ENCODE measurements at regions not wholly inside any gene's neighbourhood (a gene's known extent, or its start where the extent isn't known, plus 50 kb on each side); places are given as distances from the start of the nearest gene placed in this dataset.

- Histone ChIP-seq H4K91ac (ENCODE audit: low read depth, low read length) (no peak overlapping the region), H2BK12ac (ENCODE audit: low read length) (no peak overlapping the region), H3K4me1 (ENCODE audit: control insufficient read depth in 1 of 2, insufficient read depth in 2 of 2, low read length in 2 of 2) (no peaks in the 10 kb centered on the region), H2AFZ (ENCODE audit: insufficient read depth, low read length, poor library complexity) (no peak overlapping the region), H3K4ac (ENCODE audit: low read depth, low read length) (no peak overlapping the region), H2AK5ac (ENCODE audit: low read length) (no peak overlapping the region), H3K79me2 (ENCODE audit: control insufficient read depth, insufficient read depth, low read length, poor library complexity) (no peaks in the 10 kb centered on the region), H3K14ac (ENCODE audit: low read length) (no peak overlapping the region), H3K27me3 (ENCODE audit: insufficient read depth, low read length) (no peaks in the 10 kb centered on the region), H3K9ac (ENCODE audit: low read length) (no peak overlapping the region), H3K4me3 (ENCODE audit: low read depth, low read length) (no peak overlapping the region), H3K27ac (ENCODE audit: low read depth, low read length) (no peak overlapping the region), H3K23ac (ENCODE audit: low read length) (no peak overlapping the region), H2BK5ac (ENCODE audit: low read depth, low read length, poor library complexity) (no peak overlapping the region), H2BK120ac (ENCODE audit: insufficient read depth, low read length, poor library complexity) (no peak overlapping the region), H3K79me1 (ENCODE audit: low read length) (no peaks in the 10 kb centered on the region), H3K9me3 (ENCODE audit: insufficient read depth, low read depth, low read length) (no peaks in the 10 kb centered on the region), H3K4me2 (ENCODE audit: low read length) (no peak overlapping the region), H3K18ac (ENCODE audit: low read length) (no peak overlapping the region), H3K36me3 (ENCODE audit: control insufficient read depth in 1 of 2, insufficient read depth in 2 of 2, low read length in 2 of 2) (no peaks in the 10 kb centered on the region), H4K8ac (ENCODE audit: low read depth, low read length) (no peak overlapping the region), H4K12ac (ENCODE audit: low read depth, low read length) (no peak overlapping the region)
- WGBS (ENCODE audit: extremely low coverage, insufficient coverage, insufficient read length) = no CpG with 5 or more reads among the region's 3 CpGs
- no peak for DNase-seq
Observed at GRCh38 chr13:90933097-90933826, 414.2 kb upstream of the MIR17HG start.

- H2AK5ac ChIP-seq (ENCODE audit: low read length) = no peak overlapping the region
Observed at GRCh38 chr13:90934741-90935140, 412.7 kb upstream of the MIR17HG start.

GRCh38 chr13:90938848-90939247 is 408.6 kb upstream of the MIR17HG start:
- H3K27ac ChIP-seq (ENCODE audit: low read depth, low read length) = no peak overlapping the region
- H2BK5ac ChIP-seq (ENCODE audit: low read depth, low read length, poor library complexity) = no peak overlapping the region
- H3K4me1 ChIP-seq (ENCODE audit: control insufficient read depth in 1 of 2, insufficient read depth in 2 of 2, low read length in 2 of 2) = no peaks in the 10 kb centered on the region
- no peak overlapping the region for H2BK120ac ChIP-seq (ENCODE audit: insufficient read depth, low read length, poor library complexity)
- H2AK5ac ChIP-seq (ENCODE audit: low read length) = no peak overlapping the region
- H3K18ac ChIP-seq (ENCODE audit: low read length) = no peak overlapping the region
- no peak overlapping the region for H3K9ac ChIP-seq (ENCODE audit: low read length)
- H3K79me1 ChIP-seq (ENCODE audit: low read length) = no peaks in the 10 kb centered on the region
- no peaks in the 10 kb centered on the region for H3K79me2 ChIP-seq (ENCODE audit: control insufficient read depth, insufficient read depth, low read length, poor library complexity)
- H3K36me3 ChIP-seq (ENCODE audit: control insufficient read depth in 1 of 2, insufficient read depth in 2 of 2, low read length in 2 of 2) = no peaks in the 10 kb centered on the region
- H3K27me3 ChIP-seq (ENCODE audit: insufficient read depth, low read length) = no peaks in the 10 kb centered on the region
- H2BK12ac ChIP-seq (ENCODE audit: low read length) = no peak overlapping the region
- H3K14ac ChIP-seq (ENCODE audit: low read length) = no peak overlapping the region
- no peak overlapping the region for H3K4me2 ChIP-seq (ENCODE audit: low read length)
- no peak overlapping the region for H4K8ac ChIP-seq (ENCODE audit: low read depth, low read length)
- no peak overlapping the region for H2AFZ ChIP-seq (ENCODE audit: insufficient read depth, low read length, poor library complexity)
- no peak overlapping the region for H3K23ac ChIP-seq (ENCODE audit: low read length)
- H3K4ac ChIP-seq (ENCODE audit: low read depth, low read length) = no peak overlapping the region
- no peak overlapping the region for H4K12ac ChIP-seq (ENCODE audit: low read depth, low read length)
- no peak for DNase-seq
- H3K9me3 ChIP-seq (ENCODE audit: insufficient read depth, low read depth, low read length) = no peaks in the 10 kb centered on the region
- H4K91ac ChIP-seq (ENCODE audit: low read depth, low read length) = no peak overlapping the region
- H3K4me3 ChIP-seq (ENCODE audit: low read depth, low read length) = no peak overlapping the region

More at GRCh38 chr13:90934741-90935140, 412.7 kb upstream of the MIR17HG start:
- no peak overlapping the region for H3K4ac ChIP-seq (ENCODE audit: low read depth, low read length)
- H3K23ac ChIP-seq (ENCODE audit: low read length) = no peak overlapping the region
- WGBS (ENCODE audit: extremely low coverage, insufficient coverage, insufficient read length) = no CpG with 5 or more reads among the region's 3 CpGs
- no peak overlapping the region for H3K9ac ChIP-seq (ENCODE audit: low read length)
- H2BK5ac ChIP-seq (ENCODE audit: low read depth, low read length, poor library complexity) = no peak overlapping the region
- H3K18ac ChIP-seq (ENCODE audit: low read length) = no peak overlapping the region
- H4K8ac ChIP-seq (ENCODE audit: low read depth, low read length) = no peak overlapping the region
- H3K4me2 ChIP-seq (ENCODE audit: low read length) = no peak overlapping the region
- no peak overlapping the region for H3K14ac ChIP-seq (ENCODE audit: low read length)
- H3K9me3 ChIP-seq (ENCODE audit: insufficient read depth, low read depth, low read length) = no peaks in the 10 kb centered on the region
- H3K4me1 ChIP-seq (ENCODE audit: control insufficient read depth in 1 of 2, insufficient read depth in 2 of 2, low read length in 2 of 2) = no peaks in the 10 kb centered on the region
- no peak overlapping the region for H4K12ac ChIP-seq (ENCODE audit: low read depth, low read length)
- H3K27ac ChIP-seq (ENCODE audit: low read depth, low read length) = no peak overlapping the region
- H3K4me3 ChIP-seq (ENCODE audit: low read depth, low read length) = no peak overlapping the region
- no peak overlapping the region for H4K91ac ChIP-seq (ENCODE audit: low read depth, low read length)
- no peaks in the 10 kb centered on the region for H3K36me3 ChIP-seq (ENCODE audit: control insufficient read depth in 1 of 2, insufficient read depth in 2 of 2, low read length in 2 of 2)
- no peak overlapping the region for H2AFZ ChIP-seq (ENCODE audit: insufficient read depth, low read length, poor library complexity)
- H3K79me2 ChIP-seq (ENCODE audit: control insufficient read depth, insufficient read depth, low read length, poor library complexity) = no peaks in the 10 kb centered on the region
- no peak overlapping the region for H2BK120ac ChIP-seq (ENCODE audit: insufficient read depth, low read length, poor library complexity)
- no peaks in the 10 kb centered on the region for H3K79me1 ChIP-seq (ENCODE audit: low read length)
- no peaks in the 10 kb centered on the region for H3K27me3 ChIP-seq (ENCODE audit: insufficient read depth, low read length)
- DNase-seq = no peak
- H2BK12ac ChIP-seq (ENCODE audit: low read length) = no peak overlapping the region

DNA sequence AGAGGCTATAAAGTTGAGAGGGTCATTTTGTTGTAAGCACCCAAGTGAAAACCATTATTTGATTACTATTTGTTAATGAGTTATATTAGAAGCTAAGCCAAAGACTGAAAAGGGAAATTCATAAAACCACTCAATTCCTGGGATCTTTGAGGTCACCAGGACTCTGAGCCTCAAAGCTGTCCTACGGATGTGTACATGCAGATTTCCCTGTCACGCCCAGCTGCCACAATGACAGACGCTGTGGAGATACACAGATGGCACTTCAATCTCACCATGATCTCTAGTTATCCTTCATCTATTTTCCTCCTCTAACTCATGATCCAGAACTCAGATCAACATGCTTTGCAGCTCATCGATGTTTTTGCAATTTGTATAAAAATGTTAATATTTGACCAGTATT is 403.5 kb upstream of the MIR17HG start:
- Histone ChIP-seq H3K18ac (ENCODE audit: low read length) (no peak overlapping the region), H3K9me3 (ENCODE audit: insufficient read depth, low read depth, low read length) (peaks cover 1% of the 10 kb centered on the region), H2BK5ac (ENCODE audit: low read depth, low read length, poor library complexity) (no peak overlapping the region), H3K79me1 (ENCODE audit: low read length) (no peaks in the 10 kb centered on the region), H3K79me2 (ENCODE audit: control insufficient read depth, insufficient read depth, low read length, poor library complexity) (no peaks in the 10 kb centered on the region), H4K8ac (ENCODE audit: low read depth, low read length) (no peak overlapping the region), H3K27me3 (ENCODE audit: insufficient read depth, low read length) (no peaks in the 10 kb centered on the region), H4K12ac (ENCODE audit: low read depth, low read length) (no peak overlapping the region), H2AFZ (ENCODE audit: insufficient read depth, low read length, poor library complexity) (no peak overlapping the region), H3K36me3 (ENCODE audit: control insufficient read depth in 1 of 2, insufficient read depth in 2 of 2, low read length in 2 of 2) (no peaks in the 10 kb centered on the region), H2AK5ac (ENCODE audit: low read length) (no peak overlapping the region), H3K14ac (ENCODE audit: low read length) (no peak overlapping the region), H4K91ac (ENCODE audit: low read depth, low read length) (no peak overlapping the region), H3K23ac (ENCODE audit: low read length) (no peak overlapping the region), H3K4me2 (ENCODE audit: low read length) (no peak overlapping the region), H3K4me3 (ENCODE audit: low read depth, low read length) (no peak overlapping the region), H2BK120ac (ENCODE audit: insufficient read depth, low read length, poor library complexity) (no peak overlapping the region), H3K9ac (ENCODE audit: low read length) (no peak overlapping the region), H2BK12ac (ENCODE audit: low read length) (no peak overlapping the region), H3K4ac (ENCODE audit: low read depth, low read length) (no peak overlapping the region), H3K27ac (ENCODE audit: low read depth, low read length) (no peak overlapping the region), H3K4me1 (ENCODE audit: control insufficient read depth in 1 of 2, insufficient read depth in 2 of 2, low read length in 2 of 2) (no peaks in the 10 kb centered on the region)
- no CpG with 5 or more reads among the region's 4 CpGs for WGBS (ENCODE audit: extremely low coverage, insufficient coverage, insufficient read length)
- DNase-seq = no peak

All from trophoblast cell (in vitro differentiated cells and primary cell).